AG10803 (cell line): ENCODE measurements at regions not wholly inside any gene's neighbourhood (a gene's known extent, or its start where the extent isn't known, plus 50 kb on each side); places are given as distances from the start of the nearest gene placed in this dataset.

Experiments
- DNase-seq: peaks from one replicate; pipeline ENCODE4 v3.0.0; 2010; ENCODE audit warnings: low read depth
- H3K4me3 ChIP-seq: 2 replicates; pipeline ENCODE4 v1.5.1; 2011; ENCODE audit warnings: mild to moderate bottlenecking, low read length, control low read depth
- CTCF ChIP-seq: conservative IDR thresholded peaks from 2 replicates; pipeline ENCODE4 v1.5.1; 2011; ENCODE audit warnings: mild to moderate bottlenecking, low read length, control low read depth, inconsistent platforms

- no peak overlapping the region for H3K4me3 ChIP-seq
- no peak for TF ChIP-seq CTCF
- no peak for DNase-seq
These were observed 143.7 kb downstream of the TM2D1 start for GRCh38 chr1:61581251-61581650.

- no peak for TF ChIP-seq CTCF
- no peak for DNase-seq
- H3K4me3 ChIP-seq: no peak overlapping the region
These were observed 144.5 kb downstream of the TM2D1 start for GRCh38 chr1:61580417-61580816.

- H3K4me3 ChIP-seq: no peak overlapping the region
- TF ChIP-seq CTCF: no peak
- no peak for DNase-seq
These were observed 145.1 kb downstream of the TM2D1 start for GRCh38 chr1:61579802-61580201.

GRCh38 chr1:61572046-61572445 is 152.9 kb downstream of the TM2D1 start:
- DNase-seq: no peak
- no peak for TF ChIP-seq CTCF
- no peak overlapping the region for H3K4me3 ChIP-seq

- no peak for TF ChIP-seq CTCF
- no peak overlapping the region for H3K4me3 ChIP-seq
- no peak for DNase-seq
These were observed 154.8 kb downstream of the TM2D1 start for GRCh38 chr1:61570191-61570590.

- TF ChIP-seq CTCF: no peak
- no peak overlapping the region for H3K4me3 ChIP-seq
- DNase-seq: no peak
These were observed 155.7 kb downstream of the TM2D1 start for GRCh38 chr1:61569303-61569621.

GRCh38 chr1:61568460-61569302 is 156.3 kb downstream of the TM2D1 start:
- no peak for TF ChIP-seq CTCF
- H3K4me3 ChIP-seq: no peak overlapping the region
- DNase-seq: no peak
